HG03575 (cell line): ENCODE measurements at regions not wholly inside any gene's neighbourhood (a gene's known extent, or its start where the extent isn't known, plus 50 kb on each side); places are given as distances from the start of the nearest gene placed in this dataset.

Experiments
- ATAC-seq: cut with Tn5 transposase; IDR thresholded peaks from one replicate; pipeline ENCODE4 v1.9.1; 2021; ENCODE audit not compliant: unreplicated experiment, insufficient number of reproducible peaks, low FRiP score; ENCODE audit errors: extremely low read depth

DNA sequence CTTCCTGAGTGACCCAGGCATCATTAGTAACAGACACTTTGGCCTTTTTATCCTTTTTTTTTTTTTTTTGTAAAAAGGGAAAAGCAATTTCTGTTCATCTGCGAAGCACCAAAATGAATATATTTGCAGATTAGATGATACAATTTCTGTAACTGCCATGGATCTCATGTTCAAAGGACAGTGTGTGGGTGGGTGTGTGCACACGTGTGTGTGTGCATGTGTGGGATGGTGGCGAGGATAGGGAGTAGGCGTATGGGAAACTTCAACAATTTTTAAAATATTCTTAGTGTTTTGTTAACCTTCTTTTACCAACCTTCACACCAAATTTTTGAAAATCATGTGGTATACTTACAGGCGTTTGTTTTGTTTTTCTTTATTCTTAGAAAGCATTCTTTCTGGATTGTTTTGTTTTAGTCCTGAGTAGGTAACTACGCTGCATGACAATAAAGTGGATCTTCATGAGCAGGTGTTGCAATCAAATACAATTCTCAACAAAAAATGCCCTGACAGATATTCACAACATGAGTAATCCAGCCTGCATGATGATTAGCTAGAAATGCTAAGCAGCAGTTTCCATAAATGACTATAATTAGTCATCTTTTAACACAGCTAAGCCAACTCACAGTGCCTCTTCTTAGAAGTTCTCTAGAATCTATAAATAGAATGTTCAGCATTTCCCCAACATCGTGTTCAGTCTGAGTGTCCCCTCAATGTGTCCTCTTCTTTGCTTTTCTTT lies 53.5 kb upstream of the RMDN2 start:
- ATAC-seq, result no peak

DNA sequence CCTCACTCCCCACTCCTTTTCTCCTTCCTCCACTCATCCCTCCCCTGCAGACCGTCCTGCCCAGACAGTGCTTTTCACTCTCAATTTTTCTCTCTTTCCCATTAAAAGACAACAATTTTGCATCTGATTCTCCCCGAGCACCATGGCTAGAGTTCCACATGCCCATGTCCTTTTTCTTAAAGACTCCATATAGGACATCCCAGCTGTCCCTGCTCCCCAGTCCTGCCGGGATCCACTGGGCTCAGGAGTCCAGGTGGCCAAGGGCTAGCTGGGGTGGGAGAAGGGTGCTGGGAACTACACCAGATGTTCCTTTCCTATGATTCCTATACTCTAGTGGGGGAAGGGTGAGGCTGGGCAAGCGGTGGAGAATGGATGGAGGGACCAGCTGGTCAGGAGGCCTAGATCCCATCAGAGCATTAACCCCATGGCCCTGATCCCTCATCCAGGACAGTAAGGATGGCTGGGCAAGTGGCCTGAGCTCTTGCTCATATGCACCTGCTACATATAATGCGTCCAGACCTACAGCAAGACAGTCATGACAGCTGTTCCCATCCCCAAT lies 52.8 kb upstream of the RMDN2 start:
- ATAC-seq, result no peak

DNA sequence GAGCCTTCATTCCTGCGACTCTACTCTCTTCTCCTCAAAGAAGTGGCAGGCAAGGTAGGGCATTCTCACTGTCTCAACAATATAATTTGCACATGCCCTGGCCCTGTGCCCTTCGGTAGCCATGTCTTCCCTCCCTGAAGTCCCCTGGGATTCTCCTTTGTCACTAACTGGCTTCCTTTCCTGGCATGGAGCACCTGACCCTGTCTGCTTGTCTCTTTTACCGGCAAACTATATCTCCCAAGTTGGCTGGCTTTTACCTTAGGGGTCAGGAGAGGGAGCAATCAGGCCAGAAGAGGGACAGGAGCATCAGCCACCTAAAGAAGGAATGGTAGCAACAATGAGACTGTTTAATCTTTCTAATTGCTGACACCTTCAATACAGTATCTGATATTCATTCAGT lies 51.9 kb upstream of the RMDN2 start:
- ATAC-seq, result no peak

DNA sequence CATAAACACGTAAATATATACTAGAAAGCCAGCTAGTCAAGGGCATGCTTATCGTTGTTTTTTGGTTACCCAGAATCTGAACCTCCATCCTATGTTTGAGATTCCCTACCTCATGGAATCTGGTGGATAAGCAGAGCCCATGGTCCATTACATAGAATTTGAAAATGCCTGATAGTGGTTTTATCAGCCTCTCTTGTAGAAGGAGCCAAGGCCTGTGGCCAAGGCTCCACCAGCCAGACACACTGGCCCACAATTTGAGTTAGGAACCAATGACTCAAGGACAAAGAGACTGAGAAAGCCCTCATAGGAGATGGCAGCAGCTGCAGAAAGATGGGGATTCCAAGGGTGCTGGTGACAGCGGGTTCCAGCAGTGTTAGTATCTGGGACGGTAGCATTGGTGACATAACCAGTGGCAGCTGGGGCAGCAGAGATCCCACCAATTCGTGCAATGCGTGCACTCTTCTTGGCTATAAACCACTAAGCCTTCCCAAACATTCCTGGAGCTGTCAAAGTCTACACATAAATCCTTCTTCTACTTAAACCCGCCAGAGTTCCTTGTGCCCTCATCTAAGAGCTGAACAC lies 51.2 kb upstream of the RMDN2 start:
- no peak for ATAC-seq

DNA sequence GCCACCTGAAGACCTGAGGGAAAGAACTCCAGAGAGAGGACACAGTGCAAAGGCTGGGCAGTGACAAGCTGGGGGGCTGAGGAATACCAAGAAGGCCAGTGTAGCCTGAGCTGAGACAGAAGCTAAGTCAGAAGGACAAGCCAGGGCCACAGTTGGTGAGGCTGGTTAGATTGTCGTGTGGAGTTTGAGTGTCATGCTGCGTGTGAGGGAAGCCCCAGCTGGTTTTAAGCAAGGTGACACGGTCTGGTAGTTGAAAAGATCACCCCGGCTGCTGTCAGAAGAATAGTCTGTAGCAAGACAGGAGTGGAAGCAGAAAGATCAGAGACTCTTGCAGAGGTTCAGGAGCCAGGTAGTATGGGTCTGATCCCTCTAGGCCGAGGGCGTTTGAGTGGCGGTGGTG lies 50.6 kb upstream of the RMDN2 start:
- ATAC-seq, result no peak
